HEK293 (cell line): ENCODE measurements at regions not wholly inside any gene's neighbourhood (a gene's known extent, or its start where the extent isn't known, plus 50 kb on each side); places are given as distances from the start of the nearest gene placed in this dataset.

Source experiments
- CTCF ChIP-seq: fragments of 450-650 bp; formaldehyde crosslinking; IDR thresholded peaks from 2 replicates; pipeline ENCODE4 v1.5.1; 2016; ENCODE audit warnings: missing biosample characterization, missing genetic modification characterization
- OSR2 ChIP-seq: fragments of 450-650 bp; formaldehyde crosslinking; IDR thresholded peaks from 2 replicates; pipeline ENCODE4 v1.5.1; 2016; ENCODE audit warnings: missing biosample characterization, missing genetic modification characterization
- REST ChIP-seq: fragments of 450-650 bp; formaldehyde crosslinking; IDR thresholded peaks from 2 replicates; pipeline ENCODE4 v1.5.1; 2016; ENCODE audit warnings: missing biosample characterization, missing genetic modification characterization
- TCF7L2 ChIP-seq: IDR thresholded peaks from 2 replicates; pipeline ENCODE4 v1.6.1; 2011; ENCODE audit warnings: low read depth, mild to moderate bottlenecking, inconsistent platforms, low read length, moderate library complexity, borderline replicate concordance
- ZBTB6 ChIP-seq: fragments of 450-650 bp; formaldehyde crosslinking; IDR thresholded peaks from 2 replicates; pipeline ENCODE4 v1.5.1; 2017; ENCODE audit warnings: missing biosample characterization, missing genetic modification characterization
- ZNF146 ChIP-seq: fragments of 450-650 bp; formaldehyde crosslinking; IDR thresholded peaks from 2 replicates; pipeline ENCODE4 v1.5.1; 2016; ENCODE audit warnings: missing biosample characterization, missing genetic modification characterization
- ZNF18 ChIP-seq: fragments of 450-650 bp; formaldehyde crosslinking; IDR thresholded peaks from 2 replicates; pipeline ENCODE4 v1.5.1; 2016; ENCODE audit warnings: missing biosample characterization, missing genetic modification characterization
- ZNF239 ChIP-seq: fragments of 450-650 bp; formaldehyde crosslinking; IDR thresholded peaks from 2 replicates; pipeline ENCODE4 v1.5.1; 2016; ENCODE audit warnings: missing biosample characterization, missing genetic modification characterization
- ZNF530 ChIP-seq: fragments of 450-650 bp; formaldehyde crosslinking; IDR thresholded peaks from 2 replicates; pipeline ENCODE4 v1.5.1; 2016; ENCODE audit warnings: low read depth, missing biosample characterization, missing genetic modification characterization
- ZNF660 ChIP-seq: fragments of 450-650 bp; IDR thresholded peaks from 2 replicates; pipeline ENCODE4 v1.5.1; 2018; ENCODE audit warnings: missing biosample characterization, mild to moderate bottlenecking, missing genetic modification characterization
- ZNF785 ChIP-seq: fragments of 450-650 bp; formaldehyde crosslinking; IDR thresholded peaks from 2 replicates; pipeline ENCODE4 v1.5.1; 2016; ENCODE audit warnings: missing biosample characterization, missing genetic modification characterization

GRCh38 chr5:36756848-36757247 is 119.7 kb upstream of the NIPBL start:
- TF ChIP-seq OSR2 (tag by site-specific recombination) (no peak), CTCF (tag by site-specific recombination) (no peak), ZNF239 (no peak), ZNF146 (no peak), ZBTB6 (no peak), ZNF660 (tag by site-specific recombination) (no peak), ZNF530 (tag by site-specific recombination) (no peak), REST (no peak), ZNF18 (tag by site-specific recombination) (no peak), TCF7L2 (no peak), ZNF785 (no peak)
